ENCODE measurements at regions not wholly inside any gene's neighbourhood (a gene's known extent, or its start where the extent isn't known, plus 50 kb on each side); places are given as distances from the start of the nearest gene placed in this dataset.

- no peak for DNase-seq (ENCODE audit: low spot score)
Measured at GRCh38 chr15:88315221-88315878, 58.8 kb upstream of the NTRK3 start.

- DNase-seq (ENCODE audit: low spot score) = no peak
Measured at GRCh38 chr15:88312941-88313579, 56.5 kb upstream of the NTRK3 start.

GRCh38 chr15:88309363-88309762 is 52.8 kb upstream of the NTRK3 start:
- no peak for DNase-seq (ENCODE audit: low spot score)

- no peak for DNase-seq (ENCODE audit: low spot score)
Measured at GRCh38 chr15:88307344-88307743, 50.8 kb upstream of the NTRK3 start.

Measured in globus pallidus (tissue), 1 donor.